EH (cell line): ENCODE measurements at regions not wholly inside any gene's neighbourhood (a gene's known extent, or its start where the extent isn't known, plus 50 kb on each side); places are given as distances from the start of the nearest gene placed in this dataset.

Source experiments
- DNase-seq: peaks from one replicate; pipeline ENCODE4 v3.0.0-alpha.2; 2015; ENCODE audit warnings: low read depth

- DNase-seq: peak; percentile 94
Observed at GRCh38 chr10:3426190-3426845, 253.7 kb upstream of the PITRM1 start.

- DNase-seq: no peak
Observed at GRCh38 chr10:3425716-3426115, 253.1 kb upstream of the PITRM1 start.

GRCh38 chr10:3425261-3425660, 252.7 kb upstream of the PITRM1 start:
- no peak for DNase-seq

- peak; percentile 85 for DNase-seq
Observed at GRCh38 chr10:3424111-3424851, 251.7 kb upstream of the PITRM1 start.

GRCh38 chr10:3423384-3423783, 250.8 kb upstream of the PITRM1 start:
- no peak for DNase-seq

GRCh38 chr10:3422282-3422681, 249.7 kb upstream of the PITRM1 start:
- no peak for DNase-seq

- DNase-seq: no peak
Observed at GRCh38 chr10:3421537-3422257, 249.1 kb upstream of the PITRM1 start.

GRCh38 chr10:3420527-3421469, 248.2 kb upstream of the PITRM1 start:
- no peak for DNase-seq

- no peak for DNase-seq
Observed at GRCh38 chr10:3419719-3420495, 247.3 kb upstream of the PITRM1 start.

GRCh38 chr10:3418926-3419325, 246.3 kb upstream of the PITRM1 start:
- no peak for DNase-seq

GRCh38 chr10:3418041-3418754, 245.6 kb upstream of the PITRM1 start:
- DNase-seq: no peak

GRCh38 chr10:3417096-3417495, 244.5 kb upstream of the PITRM1 start:
- DNase-seq: no peak

GRCh38 chr10:3415878-3416605, 243.5 kb upstream of the PITRM1 start:
- no peak for DNase-seq

GRCh38 chr10:3415038-3415736, 242.6 kb upstream of the PITRM1 start:
- no peak for DNase-seq

GRCh38 chr10:3414667-3415023, 242.1 kb upstream of the PITRM1 start:
- no peak for DNase-seq

GRCh38 chr10:3413937-3414666, 241.5 kb upstream of the PITRM1 start:
- no peak for DNase-seq

- DNase-seq: no peak
Observed at GRCh38 chr10:3412646-3413045, 240.1 kb upstream of the PITRM1 start.

GRCh38 chr10:3412071-3412582, 239.5 kb upstream of the PITRM1 start:
- no peak for DNase-seq
